ENCODE measurements at regions not wholly inside any gene's neighbourhood (a gene's known extent, or its start where the extent isn't known, plus 50 kb on each side); places are given as distances from the start of the nearest gene placed in this dataset.

DNA sequence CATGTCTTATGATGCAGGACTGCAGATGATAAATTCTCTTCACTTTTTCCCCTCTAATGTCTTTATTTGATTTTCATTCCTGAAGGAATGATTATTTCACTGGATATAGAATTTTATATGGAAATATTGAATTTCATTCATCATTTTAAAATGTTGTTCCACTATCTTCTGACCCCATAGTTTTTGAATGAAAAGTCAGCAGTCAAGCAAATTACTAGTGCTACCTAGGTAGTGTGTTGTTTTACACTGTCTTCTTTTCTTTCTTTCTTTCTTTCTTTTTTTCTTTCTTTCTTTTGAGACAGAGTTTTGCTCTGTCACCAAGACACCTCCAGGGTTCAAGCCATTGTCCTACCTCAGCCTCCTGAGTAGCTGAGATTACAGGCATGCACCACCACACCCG is 76.9 kb downstream of the WSB1 start:
- TF ChIP-seq, protein P1, sequence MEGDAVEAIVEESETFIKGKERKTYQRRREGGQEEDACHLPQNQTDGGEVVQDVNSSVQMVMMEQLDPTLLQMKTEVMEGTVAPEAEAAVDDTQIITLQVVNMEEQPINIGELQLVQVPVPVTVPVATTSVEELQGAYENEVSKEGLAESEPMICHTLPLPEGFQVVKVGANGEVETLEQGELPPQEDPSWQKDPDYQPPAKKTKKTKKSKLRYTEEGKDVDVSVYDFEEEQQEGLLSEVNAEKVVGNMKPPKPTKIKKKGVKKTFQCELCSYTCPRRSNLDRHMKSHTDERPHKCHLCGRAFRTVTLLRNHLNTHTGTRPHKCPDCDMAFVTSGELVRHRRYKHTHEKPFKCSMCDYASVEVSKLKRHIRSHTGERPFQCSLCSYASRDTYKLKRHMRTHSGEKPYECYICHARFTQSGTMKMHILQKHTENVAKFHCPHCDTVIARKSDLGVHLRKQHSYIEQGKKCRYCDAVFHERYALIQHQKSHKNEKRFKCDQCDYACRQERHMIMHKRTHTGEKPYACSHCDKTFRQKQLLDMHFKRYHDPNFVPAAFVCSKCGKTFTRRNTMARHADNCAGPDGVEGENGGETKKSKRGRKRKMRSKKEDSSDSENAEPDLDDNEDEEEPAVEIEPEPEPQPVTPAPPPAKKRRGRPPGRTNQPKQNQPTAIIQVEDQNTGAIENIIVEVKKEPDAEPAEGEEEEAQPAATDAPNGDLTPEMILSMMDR (IDR thresholded peaks at IDR 0.05 in 2 of 3, conservative IDR thresholded peaks at IDR 0.05 in 1 of 3; ENCODE audit: borderline replicate concordance in 1 of 3, insufficient read depth in 1 of 3, low read depth in 2 of 3, low read length in 2 of 3) = no peak
- TF ChIP-seq EZH2phosphoT487 (IDR thresholded peaks at IDR 0.05; ENCODE audit: borderline replicate concordance) (no peak), EZH2 (IDR thresholded peaks at IDR 0.05) (no peak), ZNF274 (IDR thresholded peaks at IDR 0.05; ENCODE audit: low read depth, low read length) (no peak), POLR2AphosphoS5 (IDR thresholded peaks at IDR 0.05; ENCODE audit: low read depth, low read length) (no peak), CEBPB (IDR thresholded peaks at IDR 0.05; ENCODE audit: low read depth) (no peak), RAD21 (IDR thresholded peaks at IDR 0.05; ENCODE audit: low read depth) (no peak), YY1 (IDR thresholded peaks at IDR 0.05; ENCODE audit: extremely low read depth, insufficient replicate concordance, low read depth, low read length) (no peak), POLR2A (IDR thresholded peaks at IDR 0.05; ENCODE audit: borderline replicate concordance, extremely low read depth, insufficient read depth, insufficient read length) (no peak), EGR1 (IDR thresholded peaks at IDR 0.05; ENCODE audit: low read depth) (no peak)
- TF ChIP-seq, protein P2, sequence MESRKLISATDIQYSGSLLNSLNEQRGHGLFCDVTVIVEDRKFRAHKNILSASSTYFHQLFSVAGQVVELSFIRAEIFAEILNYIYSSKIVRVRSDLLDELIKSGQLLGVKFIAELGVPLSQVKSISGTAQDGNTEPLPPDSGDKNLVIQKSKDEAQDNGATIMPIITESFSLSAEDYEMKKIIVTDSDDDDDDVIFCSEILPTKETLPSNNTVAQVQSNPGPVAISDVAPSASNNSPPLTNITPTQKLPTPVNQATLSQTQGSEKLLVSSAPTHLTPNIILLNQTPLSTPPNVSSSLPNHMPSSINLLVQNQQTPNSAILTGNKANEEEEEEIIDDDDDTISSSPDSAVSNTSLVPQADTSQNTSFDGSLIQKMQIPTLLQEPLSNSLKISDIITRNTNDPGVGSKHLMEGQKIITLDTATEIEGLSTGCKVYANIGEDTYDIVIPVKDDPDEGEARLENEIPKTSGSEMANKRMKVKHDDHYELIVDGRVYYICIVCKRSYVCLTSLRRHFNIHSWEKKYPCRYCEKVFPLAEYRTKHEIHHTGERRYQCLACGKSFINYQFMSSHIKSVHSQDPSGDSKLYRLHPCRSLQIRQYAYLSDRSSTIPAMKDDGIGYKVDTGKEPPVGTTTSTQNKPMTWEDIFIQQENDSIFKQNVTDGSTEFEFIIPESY (IDR thresholded peaks at IDR 0.05; ENCODE audit: extremely low read depth, insufficient replicate concordance, low read length) = no peak
- TF ChIP-seq, protein P3, sequence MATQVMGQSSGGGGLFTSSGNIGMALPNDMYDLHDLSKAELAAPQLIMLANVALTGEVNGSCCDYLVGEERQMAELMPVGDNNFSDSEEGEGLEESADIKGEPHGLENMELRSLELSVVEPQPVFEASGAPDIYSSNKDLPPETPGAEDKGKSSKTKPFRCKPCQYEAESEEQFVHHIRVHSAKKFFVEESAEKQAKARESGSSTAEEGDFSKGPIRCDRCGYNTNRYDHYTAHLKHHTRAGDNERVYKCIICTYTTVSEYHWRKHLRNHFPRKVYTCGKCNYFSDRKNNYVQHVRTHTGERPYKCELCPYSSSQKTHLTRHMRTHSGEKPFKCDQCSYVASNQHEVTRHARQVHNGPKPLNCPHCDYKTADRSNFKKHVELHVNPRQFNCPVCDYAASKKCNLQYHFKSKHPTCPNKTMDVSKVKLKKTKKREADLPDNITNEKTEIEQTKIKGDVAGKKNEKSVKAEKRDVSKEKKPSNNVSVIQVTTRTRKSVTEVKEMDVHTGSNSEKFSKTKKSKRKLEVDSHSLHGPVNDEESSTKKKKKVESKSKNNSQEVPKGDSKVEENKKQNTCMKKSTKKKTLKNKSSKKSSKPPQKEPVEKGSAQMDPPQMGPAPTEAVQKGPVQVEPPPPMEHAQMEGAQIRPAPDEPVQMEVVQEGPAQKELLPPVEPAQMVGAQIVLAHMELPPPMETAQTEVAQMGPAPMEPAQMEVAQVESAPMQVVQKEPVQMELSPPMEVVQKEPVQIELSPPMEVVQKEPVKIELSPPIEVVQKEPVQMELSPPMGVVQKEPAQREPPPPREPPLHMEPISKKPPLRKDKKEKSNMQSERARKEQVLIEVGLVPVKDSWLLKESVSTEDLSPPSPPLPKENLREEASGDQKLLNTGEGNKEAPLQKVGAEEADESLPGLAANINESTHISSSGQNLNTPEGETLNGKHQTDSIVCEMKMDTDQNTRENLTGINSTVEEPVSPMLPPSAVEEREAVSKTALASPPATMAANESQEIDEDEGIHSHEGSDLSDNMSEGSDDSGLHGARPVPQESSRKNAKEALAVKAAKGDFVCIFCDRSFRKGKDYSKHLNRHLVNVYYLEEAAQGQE (IDR thresholded peaks at IDR 0.05; ENCODE audit: low read depth) = no peak

All from HCT116 (cell line).